ENCODE measurements at regions not wholly inside any gene's neighbourhood (a gene's known extent, or its start where the extent isn't known, plus 50 kb on each side); places are given as distances from the start of the nearest gene placed in this dataset.

DNA sequence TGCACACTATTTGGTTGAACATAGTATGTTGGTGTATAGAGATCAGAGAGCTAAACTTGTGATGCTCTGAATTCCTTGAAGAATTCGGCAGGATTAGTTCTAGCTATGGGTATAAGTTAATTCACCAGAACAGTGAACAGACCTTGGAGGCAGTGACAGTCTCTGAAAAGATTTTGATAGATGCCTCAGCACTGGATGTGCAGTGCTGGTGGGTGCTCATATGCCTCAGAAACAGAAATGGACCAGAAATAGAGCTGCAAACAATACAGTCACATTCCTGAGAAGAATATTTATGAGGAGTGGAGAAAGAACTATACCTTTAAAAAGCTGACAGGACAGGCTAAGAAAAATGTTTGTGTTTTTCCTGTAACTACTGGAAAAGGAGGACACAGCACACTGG is 747.7 kb downstream of the KCTD16 start:
- no peak for DNase-seq

DNA sequence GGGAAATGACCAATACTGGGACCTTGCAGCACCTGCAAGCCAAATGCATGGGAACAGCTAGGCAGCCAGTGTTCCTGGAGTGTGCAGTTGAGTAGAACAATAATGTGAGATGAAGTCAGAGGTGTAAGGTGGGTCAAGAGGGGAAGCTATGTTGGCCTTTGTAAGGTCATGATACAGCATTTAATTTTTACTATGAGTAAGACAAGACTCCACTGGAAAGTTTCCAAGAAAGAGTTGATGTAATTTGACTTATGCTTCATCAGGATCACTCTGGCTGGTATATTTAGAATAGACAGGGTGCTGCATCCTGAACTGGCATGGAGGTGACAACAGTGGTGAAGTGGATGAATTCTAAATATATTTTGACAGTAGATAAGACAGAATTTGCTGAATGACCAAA is 744.8 kb downstream of the KCTD16 start:
- DNase-seq = no peak

DNA sequence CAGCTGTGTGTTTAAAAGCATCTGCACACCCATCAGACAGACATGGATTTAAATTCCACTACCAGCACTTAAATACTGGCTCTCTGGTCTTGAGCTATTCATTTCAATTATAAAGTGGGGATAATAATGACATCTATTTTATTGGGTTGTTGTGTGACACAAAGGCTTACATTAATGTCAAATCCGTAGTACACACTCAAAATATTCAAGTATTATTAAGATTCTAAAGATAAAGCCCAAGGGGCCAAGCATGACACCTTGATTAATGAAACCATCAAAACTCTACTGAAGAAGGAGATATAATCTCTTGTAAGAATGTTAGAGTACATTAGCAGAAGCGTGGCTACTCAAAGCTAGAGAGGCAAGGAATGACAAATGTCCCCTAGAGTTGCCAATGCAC is 743.0 kb downstream of the KCTD16 start:
- DNase-seq = no peak

DNA sequence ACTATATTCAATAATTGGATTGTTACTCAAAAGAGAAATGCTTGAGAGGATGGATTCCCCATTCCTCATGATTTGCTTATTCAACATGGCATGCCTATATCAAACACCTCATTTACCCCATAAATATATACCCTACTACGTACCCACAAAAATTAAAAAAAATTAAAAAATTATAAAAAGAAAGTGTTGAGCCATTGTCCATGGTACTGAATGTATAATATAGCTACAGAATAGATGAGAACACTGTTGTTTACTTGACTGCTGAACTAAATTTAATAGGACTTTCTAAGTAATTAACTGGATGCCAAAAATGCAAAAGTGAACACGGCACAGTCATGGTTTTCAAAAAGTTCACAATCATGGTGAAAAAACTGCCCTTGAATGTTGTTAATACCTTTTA is 725.8 kb downstream of the KCTD16 start:
- DNase-seq = no peak

DNA sequence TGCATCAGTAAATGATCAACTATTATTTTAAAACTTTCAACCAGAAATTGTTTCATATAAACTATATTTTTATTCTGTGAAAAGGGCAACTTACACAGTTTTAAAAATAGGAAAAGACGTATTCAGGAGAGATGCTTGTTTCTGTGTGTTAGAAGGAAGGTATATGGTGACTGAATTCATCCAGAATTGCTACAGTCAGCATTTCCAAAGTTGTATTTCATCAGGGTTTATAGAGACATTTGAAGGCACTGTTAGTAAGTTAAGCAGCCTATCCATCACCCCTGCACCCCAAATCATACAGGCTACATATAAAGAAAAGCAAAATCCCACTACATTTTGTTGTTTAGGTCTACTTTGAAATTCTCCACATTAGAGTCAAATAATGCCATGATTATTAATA is 716.0 kb downstream of the KCTD16 start:
- DNase-seq = no peak

DNA sequence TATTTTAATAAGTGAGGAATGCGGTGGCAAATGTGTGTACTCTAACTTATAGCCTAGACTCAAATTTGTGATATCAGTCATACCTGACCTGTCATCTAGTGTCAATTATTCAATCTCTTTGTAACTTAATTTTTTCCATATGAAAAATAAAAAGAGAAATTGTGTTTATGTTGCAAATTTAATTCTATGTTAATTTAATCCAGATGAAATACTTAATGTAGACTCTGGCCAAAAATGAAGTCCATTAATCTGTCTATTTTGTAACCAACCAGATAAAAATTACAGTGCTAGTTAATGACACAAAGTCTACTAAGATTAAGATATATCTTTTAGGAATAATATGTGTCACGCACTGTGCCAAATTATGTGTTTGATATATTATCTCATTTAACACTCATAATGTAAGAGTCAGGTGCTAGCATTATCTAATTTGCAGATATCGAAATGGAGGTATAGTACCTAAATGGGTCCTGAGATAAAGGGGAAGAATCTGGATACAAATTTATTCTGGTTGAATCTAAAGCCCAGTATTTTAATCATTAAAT is 712.1 kb downstream of the KCTD16 start:
- DNase-seq = no peak

DNA sequence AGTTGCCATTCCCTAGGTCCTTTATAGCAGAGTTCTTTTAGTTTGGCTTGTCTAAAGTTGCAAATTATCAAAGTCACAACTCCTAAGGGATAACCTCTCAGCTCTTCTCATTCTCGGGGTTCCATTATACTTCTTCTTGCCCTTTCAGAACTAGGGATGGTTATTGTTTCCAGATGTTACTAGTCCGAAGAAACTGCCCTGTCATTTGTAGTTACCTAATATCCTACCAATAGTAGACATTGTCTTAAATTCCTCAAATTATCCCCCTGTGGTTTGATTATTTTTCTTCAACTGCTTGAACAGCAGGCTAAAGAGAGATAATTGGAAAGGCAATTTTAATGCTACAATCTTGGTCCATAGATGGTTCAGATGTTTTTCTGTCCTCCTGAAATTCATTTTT is 709.8 kb downstream of the KCTD16 start:
- no peak for DNase-seq

DNA sequence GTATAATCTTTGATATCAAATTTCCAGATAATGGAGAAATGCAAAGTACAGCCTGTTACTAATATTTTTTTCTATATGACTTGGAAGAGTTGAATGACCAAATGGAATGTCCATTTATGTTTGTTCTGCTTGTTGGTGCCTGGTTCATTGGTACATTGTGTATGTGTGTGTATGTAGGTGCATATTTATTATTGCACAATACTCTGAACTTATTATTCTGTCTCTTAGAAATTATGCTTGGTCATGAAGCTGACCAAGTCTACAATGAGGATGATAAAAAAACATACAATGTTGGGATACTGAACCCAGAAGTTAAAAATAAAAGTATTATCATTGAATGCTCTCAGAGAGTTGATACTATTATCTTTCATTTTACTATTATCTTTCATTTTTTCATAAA is 706.3 kb downstream of the KCTD16 start:
- no peak for DNase-seq

DNA sequence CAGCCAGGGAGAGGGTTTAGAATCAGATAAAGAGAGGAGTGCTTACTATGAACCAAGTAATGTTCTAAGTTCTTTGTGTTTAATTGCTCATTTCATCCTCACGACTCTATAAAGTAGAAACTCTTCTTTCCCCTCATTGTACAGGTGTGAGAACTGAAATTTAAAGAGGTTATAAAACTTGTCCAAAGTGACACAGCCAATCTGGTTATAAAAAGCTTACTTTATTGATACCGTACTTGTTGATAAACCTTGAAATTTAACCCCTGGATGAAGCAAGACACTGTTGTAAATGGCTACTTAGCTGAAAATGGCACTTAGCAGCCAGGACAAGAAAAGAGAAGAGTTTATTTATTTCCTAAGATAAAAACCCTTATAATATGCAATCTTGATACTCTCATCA is 702.4 kb downstream of the KCTD16 start:
- no peak for DNase-seq

DNA sequence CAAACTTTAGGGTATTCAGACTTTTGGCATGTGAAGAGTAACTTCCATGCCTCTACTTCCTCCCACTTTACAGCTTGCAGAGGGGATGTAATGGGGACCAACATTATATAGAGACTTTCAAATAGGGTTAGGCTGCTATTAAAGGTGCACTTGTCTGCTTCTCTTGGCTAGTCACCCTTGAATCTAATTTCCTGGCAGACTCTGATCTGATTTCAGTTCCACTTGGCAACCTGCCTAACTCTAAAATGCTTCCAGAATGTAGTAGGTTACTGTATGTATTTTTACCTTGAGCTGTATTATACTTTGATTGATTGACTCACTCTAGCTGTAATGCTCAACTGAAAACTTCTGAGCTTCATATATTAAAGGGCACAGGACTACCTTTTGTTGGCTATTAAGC is 693.4 kb downstream of the KCTD16 start:
- DNase-seq = no peak

DNA sequence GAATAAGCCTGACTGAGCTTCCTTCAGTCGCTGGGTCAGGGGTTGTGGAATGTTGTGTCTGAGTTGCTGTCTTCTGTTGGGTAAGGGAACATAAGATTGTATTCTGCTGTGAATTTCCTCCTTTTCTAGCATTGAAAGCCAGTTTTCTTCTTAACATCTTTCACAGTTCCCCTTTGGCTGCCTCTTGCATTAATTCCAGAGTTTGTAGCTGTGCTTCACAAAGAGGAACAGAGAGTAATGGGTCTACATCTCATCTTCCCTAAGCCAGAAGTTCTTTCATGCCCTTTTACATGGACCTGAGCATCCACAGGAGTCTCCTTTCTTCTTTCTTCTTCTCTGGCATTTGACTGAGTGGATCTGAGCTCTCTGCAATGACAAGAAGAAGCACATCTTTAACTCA is 686.8 kb downstream of the KCTD16 start:
- no peak for DNase-seq

DNA sequence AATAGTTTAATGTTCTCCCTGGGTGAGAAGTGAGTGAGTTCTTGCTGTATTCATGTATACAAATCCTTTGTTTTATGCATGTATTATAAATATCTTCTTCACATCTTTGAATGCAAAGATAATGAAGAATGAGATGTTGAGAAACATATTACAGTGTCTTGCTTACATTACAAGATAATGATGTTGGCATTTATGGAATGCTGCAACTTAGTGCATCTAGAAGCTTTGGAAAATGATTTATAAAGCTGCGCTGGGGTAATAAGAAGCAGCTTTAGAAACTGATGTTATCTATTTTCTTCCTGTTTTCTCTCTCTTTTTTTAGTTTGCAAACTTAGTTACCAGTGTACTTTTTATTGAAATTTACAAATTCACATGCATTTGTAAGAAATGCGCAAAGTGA is 673.4 kb downstream of the KCTD16 start:
- no peak for DNase-seq

DNA sequence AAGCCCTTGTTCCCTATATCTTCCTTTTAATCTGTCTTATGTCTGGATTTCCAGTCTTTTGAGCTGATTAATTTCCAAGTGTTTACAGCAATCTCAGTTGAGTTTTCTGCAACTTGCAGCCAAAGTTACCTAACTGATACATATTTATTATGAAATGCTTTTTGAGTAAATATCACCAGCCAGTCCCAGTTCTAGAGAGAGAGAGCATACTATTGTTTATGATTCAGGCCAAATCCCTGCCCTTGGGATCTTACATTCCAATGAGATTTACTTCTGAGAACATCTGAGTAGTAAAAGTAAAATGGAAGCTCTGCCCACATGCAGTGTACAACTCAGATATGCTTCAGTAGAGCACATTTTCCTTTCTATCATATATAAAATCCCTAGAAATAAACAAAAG is 661.7 kb downstream of the KCTD16 start:
- DNase-seq = no peak

DNA sequence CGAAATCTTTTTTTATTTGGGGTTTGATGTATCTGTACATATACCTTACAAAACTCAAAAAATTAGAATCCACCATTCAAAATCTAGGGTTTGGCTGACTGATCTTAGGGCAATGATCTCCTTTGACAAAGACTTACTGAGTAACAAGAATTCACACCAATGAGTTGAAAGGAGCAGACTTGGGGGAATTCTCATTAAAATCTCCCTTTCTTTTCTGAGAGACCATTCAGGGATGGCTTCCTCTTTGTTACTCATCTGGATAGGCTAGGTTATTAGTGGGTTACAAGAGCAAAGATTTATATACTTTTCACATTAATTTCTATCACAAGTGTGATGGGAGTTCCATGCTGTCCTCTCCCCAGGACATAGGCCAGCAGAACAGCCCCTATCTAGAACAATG is 661.0 kb downstream of the KCTD16 start:
- no peak for DNase-seq

DNA sequence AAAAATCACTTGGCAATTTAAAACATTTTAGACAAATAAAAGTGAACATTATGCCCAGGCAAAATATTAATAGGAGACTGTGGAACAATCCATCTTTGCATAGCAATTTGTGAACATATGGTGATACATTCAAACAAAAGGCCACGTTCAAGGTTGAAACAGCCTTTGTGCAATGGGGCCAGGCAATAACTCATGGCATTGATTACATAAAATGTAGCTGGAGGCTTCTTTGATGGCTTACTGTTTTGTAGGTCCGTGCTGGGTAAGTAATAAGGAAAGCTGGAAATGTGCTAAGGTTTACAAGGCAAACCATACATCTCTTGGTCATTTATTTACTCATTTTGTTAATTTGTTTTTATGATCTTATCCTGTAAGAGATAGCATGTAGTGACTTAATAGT is 651.8 kb downstream of the KCTD16 start:
- DNase-seq = no peak

DNA sequence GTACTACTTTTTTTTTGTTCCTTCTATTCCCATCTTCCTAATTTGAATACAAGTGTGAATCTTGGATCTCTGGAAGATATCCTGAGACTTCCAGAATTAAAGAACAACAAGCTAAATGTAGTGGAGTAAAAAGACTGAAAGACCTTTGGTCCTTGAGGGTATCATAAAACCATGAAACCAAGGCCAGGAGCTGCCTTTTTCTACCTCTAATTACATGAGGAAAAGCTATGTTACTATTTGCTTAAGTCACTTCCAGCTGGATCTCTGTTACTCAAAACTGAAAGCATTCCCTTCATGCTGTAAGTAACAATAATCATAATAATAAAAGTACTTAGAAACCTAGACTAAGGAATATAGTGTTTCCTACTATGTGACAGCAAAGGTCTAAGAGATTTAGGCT is 649.6 kb downstream of the KCTD16 start:
- DNase-seq = no peak

DNA sequence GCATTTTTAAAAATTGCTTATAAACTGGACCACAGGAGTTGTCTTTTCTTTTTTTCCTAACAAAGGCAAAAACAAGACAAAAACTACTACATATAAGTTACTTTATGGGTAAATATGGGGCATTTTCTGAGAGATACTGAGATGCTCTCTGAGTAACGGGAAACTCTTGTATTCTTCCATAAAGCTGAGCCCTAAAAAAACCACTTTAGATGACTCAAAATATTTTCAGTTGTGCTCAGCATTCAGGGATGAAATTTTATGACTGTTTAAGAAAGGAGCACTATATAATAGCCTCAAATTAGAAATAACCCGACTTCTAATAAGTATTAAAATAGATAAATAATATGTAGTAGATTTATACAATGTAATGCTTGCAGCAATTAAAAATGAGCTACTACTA is 644.5 kb downstream of the KCTD16 start:
- DNase-seq = no peak

DNA sequence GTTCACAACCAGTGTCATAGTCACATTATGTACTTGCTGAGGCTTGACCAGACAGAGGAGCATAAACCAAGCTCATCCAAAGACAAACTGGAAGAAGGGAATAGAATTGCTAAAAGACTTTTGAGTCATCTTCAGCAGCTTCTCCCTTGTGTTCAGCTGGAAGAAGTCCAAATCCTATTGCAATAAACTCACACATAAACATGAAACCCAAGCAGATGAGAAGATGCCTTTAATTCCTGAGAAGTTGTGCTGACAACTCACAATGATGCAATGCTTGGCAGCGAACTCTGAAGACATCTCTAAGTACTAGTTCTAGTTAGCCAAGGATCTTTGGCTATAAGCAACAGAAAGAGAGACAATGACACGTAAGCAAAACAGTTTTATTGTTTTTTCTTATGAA is 642.1 kb downstream of the KCTD16 start:
- DNase-seq = no peak

DNA sequence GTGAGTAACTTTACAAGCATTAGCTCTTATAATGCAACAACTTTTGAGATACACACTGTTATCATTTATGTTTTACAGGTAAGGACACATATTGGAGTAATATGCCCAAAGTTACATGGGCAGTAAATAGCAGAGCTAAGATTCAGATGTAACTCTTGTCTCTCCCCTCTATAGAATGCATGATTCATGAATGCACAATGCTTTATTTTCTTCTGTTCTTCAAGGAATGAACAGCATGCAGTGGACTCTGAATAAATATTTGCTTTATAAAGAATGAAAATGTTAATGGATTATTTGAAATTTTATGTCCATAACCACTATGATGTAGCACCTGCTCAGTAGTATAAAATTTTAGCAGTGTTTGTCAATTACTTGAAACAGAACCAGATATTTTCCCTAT is 629.5 kb downstream of the KCTD16 start:
- no peak for DNase-seq

DNA sequence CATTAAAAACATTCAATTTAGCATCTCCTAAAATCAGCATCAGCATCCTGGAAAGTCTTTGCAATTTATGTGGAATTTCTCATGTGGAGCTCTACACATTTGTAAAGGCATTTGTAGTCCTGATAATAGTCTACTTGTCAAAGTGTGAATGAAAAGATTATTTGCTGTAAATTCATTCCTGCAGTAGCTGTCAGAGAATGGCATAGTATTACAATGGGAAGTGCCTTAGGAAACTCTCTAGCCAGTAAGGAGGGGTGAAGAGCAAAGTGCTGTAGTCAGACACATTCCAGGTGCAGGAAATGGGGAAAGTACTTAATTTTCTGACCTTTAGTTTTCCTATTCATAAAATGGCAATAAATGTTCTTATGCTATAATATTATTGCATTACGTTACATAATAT is 627.9 kb downstream of the KCTD16 start:
- no peak for DNase-seq

DNA sequence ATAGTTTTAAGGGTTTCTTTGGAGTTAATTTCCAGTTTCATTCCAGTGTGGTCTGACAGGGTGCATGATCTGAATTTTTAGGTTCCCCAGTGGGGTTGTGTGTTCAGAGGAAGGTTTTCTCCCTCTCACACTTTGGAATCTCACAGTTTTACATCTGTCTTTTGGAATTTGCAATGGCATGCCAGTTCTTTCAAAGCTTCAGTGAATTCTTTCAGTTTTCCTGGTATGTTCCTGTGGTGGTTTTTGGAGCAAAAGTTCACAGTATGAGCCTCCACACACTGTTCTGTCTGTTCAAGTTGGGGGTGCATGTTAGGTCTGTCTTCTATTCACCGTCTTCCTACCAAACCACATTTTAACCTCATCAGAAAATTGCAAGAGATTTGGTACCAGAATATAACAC is 624.2 kb downstream of the KCTD16 start:
- no peak for DNase-seq

DNA sequence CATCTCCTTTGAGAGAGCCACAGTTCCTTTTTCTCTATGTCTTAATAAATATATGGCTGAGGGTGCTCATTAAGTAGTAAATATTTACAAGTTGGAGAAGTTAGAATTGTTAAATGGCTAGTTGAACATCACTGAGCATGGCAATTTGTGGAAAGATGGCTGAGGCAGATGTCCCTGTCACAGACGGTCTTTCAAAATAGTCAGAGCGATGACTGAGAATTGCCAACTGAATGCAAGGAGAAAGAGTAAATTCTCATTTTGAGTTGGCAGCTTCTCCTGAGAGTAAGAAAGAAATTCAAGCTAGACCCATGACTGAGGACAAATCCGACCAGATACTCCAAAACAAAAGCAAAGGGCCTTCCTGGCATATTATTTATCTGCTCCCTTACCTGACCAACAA is 617.9 kb downstream of the KCTD16 start:
- DNase-seq = no peak

DNA sequence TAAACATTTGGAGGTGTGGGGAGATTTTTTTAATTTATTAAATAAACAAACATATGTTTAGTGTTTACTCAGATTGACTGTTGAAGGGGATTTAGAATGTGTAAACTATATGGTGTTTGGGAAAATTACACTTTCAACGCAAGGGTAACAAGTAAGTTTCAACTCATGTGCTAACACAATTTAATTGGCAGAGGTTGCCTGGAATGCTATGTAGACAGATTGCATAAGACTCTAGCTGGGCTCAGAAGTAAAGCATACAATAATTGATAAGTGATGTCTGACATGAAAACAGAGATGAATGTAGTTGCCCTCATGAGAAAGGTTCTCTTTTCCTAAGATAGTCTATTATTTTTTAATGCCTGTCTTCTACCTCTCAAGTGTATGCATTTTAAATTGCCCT is 617.4 kb downstream of the KCTD16 start:
- DNase-seq = no peak

DNA sequence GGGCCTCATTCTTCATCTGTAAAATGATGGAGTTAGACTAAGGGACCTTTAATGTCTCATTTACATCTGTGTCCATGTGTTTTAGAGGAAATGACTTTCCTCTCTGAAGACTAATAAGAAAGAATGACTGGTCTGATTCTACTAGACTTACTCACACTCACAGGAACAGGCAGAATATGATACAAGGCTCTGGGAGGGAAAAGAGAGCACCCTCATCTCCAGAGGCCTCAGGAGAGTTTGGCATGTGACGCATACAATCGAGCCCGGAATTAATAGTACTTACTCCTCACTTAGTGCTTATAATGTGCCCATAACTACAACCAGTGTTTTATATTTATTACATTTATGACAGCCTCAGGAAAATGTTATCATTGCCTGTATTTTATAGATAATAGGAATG is 608.7 kb downstream of the KCTD16 start:
- no peak for DNase-seq

DNA sequence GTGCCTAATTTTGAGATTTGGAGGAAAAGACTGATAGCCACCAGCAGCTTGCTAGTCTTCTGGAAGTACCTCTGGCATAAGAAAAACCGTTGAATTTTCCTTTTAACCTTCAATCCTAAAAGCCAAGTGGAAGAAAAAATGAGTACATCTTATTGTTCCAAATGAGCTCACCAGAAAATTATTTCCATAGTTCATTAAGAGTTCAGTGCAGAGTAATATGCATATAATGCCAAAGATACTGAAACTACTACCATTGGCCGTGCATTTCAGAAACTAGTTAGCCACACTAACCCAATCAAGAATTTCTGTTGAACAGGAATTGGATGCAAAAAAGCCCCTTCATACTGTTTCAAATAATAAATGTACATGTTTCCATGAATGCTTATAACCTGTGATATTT is 607.9 kb downstream of the KCTD16 start:
- no peak for DNase-seq

DNA sequence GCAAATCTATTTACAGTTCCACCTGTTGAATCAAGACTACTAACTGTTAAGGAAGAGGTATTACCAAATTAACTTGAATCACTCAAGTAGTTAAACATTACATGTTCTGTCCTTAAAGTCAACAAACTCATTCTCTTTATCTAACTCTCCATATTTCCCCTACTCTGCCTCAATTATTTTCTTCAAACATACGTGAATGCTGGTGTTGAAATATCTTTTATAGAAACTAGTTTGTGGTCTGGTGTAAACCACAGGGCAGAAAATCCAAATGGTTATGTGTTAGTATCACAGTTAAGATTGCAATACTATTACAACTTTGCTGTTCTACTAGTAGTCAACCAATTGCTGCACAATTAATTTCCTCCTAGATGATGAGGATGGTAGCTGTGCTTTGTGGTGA is 603.5 kb downstream of the KCTD16 start:
- DNase-seq = no peak
